NCI-H1436 (cell line): ENCODE measurements at regions not wholly inside any gene's neighbourhood (a gene's known extent, or its start where the extent isn't known, plus 50 kb on each side); places are given as distances from the start of the nearest gene placed in this dataset.

Experiments
- DNase-seq: peaks from one replicate; lab custom pipeline; 2025; lab: John Stamatoyannopoulos, UW

DNA sequence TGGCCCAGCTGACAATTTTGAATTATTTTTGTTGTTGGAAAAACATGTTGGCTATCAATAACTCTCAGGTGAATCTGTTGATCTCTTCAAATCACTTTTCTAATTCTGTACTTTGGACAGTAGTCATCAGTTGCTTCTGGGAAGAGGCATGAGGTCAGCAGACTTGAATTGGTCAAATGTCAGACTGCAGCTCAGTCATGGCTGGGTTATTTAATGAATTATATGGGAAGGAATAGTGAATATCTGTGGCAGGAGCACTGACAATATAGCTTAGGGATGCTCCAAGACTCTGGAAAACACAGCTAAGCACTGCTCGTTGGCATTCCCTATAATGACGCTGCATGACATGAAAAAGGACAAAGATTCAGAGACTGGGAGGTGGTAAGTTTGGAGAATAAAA is 98.8 kb upstream of the GAP43 start:
- DNase-seq: no peak

DNA sequence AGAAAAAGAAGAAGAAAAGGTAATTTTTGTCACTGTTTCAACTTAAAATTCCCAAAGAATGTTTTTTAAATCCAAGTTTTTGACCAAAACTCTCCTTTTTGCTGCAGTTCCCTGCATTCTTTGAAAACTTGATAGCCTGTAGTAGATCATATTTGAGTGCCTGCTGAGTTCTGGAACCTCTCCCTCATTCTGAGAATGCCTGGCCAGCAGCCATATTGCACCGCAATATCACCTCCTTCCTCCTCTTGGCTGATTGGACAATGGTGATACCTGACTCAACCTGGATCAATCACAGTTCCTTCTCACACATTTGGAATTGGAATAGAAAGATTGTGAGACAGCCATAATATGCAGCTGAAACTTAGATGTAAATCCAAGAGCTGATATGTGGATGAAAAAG is 97.6 kb upstream of the GAP43 start:
- no peak for DNase-seq

DNA sequence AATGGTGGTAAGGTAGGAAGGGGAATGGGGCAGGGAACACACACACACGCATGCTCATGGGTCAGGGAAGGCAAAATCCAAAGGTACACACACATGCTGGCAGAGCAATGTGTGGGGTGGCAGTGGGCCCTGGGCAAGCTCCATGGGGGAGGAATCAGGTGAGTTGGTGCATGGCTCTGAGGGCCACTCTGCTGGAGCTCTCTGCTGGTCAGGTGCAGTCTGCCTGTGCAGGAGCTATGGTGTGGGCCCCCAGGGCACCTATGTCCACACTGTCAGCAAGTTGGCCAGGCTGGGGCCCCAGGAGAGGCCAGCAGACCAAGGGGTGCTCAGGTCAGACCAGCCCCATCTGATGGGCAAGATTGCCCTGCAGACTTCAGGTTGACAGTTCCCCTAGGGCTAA is 90.1 kb upstream of the GAP43 start:
- DNase-seq: no peak

DNA sequence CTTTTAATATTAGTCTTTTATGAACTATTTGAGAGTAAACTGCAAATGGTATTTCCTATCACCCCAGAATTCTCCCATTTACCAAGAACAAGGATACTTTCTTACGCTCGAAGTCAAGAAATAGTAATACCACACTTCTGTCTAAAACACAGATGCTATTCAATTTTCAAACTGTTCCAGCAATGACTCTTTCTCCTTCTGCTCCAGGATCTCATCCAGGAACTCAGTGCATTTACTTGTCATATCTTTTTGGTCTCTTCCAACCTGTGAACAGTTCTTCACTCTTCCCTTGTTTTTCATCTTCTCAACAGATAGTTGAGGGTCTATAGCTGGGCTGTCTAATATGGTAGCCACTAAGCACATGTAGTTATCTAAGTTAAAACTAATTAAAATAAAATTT is 87.1 kb upstream of the GAP43 start:
- DNase-seq: no peak

DNA sequence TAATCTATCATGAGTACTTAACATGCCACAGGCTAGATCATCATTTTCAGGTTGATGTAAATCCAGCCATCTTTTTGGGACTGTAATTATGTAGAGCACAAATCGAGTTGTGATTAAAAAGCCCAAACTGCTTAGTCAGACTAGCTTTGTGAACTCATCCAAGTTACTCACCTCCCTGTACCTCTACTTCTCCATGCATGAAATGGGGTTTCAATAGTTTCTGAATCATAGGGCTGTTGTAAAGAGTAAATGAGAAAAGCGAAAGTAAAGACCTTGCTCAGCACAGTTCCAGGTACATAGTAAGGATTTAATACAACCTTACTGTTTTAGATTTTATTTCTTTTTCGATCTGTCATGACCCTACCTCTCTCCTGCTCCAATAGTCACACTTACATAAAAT is 85.6 kb upstream of the GAP43 start:
- no peak for DNase-seq

DNA sequence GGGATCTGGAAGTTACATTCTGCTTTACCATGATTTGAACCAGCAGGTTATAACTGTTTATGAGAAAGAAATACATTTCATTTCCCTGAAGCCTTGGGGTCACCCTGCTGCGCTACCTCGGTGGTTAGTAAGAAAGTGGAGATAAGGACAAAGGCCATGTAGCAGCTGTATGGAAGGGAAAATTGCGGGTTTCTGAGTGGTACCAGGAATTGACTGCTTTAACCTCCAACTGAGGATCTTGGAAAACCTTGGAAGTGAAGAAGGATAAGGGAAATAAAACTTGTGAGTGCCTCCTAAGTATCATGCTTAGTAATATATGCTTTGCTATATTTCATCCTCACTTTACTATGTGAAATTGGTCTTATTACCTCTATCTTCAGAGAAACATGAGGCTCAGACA is 76.1 kb upstream of the GAP43 start:
- no peak for DNase-seq

DNA sequence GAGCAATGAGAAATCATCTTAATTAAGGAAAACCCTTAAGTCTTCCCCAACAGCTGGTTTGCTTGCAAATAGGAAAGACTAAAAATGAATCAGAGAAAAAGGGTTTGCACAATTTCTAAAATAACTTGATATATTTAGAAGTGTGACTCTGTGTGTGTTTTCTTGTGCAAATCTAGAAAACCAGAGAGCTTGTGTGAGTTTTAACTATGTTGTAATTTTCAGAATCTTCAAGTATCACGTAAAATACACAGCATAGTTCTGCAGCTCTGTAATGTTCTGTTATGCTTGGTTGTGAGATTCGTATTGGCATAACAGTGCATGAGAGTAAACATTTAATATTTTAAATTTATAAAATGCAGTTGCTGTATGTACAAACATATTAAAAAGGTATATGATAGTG is 74.7 kb upstream of the GAP43 start:
- DNase-seq: no peak

DNA sequence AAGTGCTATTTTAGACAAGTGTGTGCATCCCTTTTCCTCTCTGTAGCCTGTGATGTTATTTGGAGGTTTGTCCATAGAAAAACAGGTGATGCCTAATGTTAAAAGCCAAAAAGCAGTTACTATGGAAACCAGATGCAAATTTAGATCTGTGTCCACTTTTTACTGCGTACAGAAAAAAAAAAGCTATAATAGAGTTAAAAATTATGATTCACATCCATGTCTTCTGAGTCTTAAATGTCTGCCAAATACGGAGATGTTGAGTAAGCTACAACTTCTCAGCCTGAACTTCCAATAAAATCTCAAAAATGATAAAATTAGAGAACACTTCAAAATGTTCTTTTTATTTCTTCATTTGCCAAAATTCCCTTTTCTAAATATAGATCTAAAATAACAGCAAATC is 74.2 kb upstream of the GAP43 start:
- DNase-seq: no peak

DNA sequence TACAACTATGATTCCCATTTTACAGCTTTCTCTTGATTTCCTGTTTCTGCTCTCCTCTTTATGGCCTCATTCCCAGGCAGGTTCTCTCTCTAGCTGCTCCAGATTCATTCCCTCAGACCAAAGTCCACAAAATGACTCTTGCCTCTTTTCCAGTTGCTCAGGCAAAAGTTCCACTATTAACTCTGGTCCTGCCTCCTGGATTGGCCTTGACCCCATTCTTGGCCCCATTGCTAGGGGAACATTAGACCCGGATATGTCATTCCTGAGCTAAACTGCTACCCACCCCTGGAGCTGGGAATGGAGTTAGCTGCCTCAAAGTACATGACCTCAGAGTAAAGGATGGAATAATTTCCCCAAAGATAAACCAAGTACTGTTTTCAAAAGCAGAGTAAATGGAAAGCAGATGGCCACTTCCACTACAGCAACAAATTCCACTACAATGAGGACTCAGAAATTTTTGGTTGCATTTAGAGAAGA is 73.0 kb upstream of the GAP43 start:
- DNase-seq: no peak

DNA sequence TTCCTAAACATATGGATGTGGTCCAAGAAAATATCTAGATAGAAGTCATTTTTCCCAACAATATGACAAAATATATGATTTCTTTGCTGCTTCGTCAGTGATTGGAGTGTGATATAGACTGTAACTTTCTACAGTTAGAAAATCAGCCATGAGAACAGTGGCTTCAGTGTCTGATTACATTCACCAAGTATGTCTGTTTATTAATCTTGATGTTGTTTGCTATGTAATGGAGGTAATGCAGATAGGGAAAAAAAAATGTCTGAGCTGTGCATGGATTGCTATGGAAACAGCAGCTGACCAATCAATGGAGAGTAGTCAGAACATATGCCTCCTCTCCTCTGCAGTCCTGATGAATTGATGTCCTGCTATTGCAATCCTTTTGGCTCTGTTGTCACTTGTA is 72.3 kb upstream of the GAP43 start:
- DNase-seq: no peak

DNA sequence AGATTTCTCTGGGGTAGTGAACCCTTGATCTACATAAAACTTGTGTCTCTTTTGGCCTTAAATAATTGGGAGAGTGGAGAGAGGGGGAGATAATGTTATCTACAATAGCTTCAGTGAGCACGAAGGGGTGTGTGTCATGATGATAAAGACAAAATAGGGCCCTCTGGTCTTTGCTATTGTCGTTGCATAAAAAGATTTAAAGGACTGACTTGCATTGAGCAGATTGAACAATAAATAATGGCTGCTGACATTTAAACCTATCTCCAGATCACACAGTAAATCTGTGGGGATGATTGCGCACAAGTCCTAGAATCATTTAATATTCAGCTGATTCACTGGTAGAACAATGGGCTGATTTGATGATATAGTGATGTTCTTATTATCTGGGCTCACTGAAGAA is 71.3 kb upstream of the GAP43 start:
- DNase-seq: no peak

DNA sequence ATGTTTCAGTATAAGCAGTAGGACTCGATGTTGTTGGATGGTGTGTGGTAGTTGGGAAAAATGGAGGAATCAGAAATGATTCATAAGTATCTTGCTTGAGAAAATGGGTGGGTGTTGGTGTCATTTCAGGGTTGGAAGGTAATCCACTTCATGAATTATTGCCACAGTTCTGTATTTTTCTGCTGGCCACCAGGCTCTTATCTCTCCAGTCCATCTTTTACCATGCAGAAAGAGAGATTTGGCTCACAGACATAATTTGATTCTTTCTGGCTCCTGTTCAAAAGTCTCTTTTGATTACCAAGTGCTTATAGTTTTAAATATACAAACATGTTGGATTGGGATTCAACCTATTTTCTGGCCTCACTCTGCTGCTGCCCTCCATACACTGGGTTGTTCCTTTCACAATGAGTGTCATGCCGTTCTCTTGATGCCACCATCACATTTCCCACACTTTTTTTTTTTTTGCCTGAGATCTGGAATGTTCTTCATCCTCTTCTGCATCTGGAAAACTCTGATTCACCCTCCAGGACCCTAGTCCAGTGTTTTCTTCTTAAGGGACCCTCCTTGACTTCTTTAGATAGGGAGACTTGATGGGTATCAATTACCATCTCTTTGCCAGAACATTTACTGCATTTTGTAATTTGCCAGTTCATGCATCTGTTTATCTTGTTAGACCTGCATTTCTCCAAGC is 69.4 kb upstream of the GAP43 start:
- DNase-seq: no peak

DNA sequence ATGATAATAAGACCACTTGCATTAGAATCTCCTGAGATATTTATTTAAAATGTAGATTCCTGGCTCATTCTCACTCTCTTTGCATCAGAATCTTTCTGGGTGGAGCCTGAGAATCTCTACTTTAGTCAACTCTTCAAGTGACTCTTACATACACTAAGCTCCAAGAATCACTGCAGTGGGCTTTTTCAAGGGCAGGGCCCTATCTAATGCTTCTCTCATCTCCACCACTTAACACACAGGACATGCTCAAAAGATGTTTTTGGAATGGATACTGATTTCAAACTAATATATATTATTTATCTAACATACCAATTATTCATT is 68.9 kb upstream of the GAP43 start:
- DNase-seq: no peak

DNA sequence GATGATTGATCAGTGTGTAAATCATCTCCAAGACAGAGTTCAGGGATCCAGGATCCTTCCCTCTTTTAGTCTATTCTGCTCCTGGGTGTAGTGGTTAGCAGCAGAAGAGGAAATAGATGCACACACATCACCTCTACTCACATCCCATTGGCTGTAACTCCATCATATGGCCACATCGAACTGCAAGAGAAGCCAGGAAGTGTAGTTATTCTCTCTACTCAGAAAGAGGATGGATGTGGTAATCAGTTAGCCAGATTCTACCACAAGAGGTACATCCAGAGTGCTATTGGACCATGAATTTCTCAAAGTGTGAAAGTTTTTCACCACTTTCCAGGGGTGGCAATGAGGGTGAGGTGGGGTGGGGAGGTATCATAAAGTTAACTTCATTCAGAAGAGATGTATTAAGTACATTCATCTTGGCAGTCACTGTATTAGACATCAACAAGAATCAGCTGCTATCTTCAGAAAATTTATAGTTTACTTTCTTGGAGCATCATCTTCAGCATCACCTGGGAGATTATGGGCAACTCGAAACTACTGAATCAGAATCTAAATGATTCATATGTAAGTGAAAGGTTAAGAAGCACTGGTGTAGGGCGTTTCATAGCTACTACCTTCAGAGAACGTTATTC is 60.6 kb upstream of the GAP43 start:
- no peak for DNase-seq

DNA sequence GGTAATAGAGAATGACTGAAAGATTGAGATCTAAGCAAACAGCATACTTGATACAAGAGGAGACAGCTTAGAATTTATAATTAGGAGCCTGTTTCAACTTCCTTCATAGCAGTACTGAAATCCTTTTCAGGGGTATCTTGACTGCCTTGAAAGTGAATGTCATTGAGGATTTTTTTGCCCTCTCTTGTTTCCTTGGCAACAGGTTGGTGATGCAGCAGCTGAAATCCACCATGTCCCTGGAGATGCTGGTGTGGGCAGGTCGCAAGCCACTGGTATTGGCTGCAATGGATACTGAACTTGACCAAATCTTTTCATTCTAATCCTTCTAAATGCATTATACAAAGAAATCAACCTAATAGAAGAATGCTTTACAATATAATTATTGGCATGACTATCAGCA is 59.3 kb upstream of the GAP43 start:
- no peak for DNase-seq

DNA sequence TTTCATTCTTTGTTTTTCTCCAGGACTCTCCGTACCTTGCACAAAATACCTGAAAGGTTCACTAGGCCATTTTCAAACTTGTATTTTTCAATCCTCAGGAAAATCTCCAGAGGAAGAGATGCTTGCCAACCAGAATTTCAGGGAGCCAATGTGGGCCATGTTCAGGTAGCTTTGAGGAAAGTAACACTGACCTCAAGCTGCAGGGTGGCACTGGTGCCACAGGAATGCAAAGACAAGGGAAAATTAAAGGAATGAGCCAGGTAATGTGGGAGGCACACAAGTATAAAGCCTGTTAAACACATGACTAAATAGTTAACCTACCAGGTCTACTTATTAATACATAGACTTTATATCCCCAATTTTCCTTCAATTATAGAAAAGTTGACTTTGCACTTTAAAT is 51.9 kb upstream of the GAP43 start:
- no peak for DNase-seq
